ENCODE measurements at regions not wholly inside any gene's neighbourhood (a gene's known extent, or its start where the extent isn't known, plus 50 kb on each side); places are given as distances from the start of the nearest gene placed in this dataset.

- TF ChIP-seq CTCF (IDR thresholded peaks at IDR 0.05; ENCODE audit: insufficient read depth, low read length, poor library complexity, severe bottlenecking) (no peak), EZH2phosphoT487 (conservative IDR thresholded peaks at IDR 0.05; ENCODE audit: low read length) (no peak)
These were observed 147.7 kb upstream of the PHACTR3 start for GRCh38 chr20:59456342-59457279.

All from SU-DHL-6 (cell line).